ENCODE measurements at regions not wholly inside any gene's neighbourhood (a gene's known extent, or its start where the extent isn't known, plus 50 kb on each side); places are given as distances from the start of the nearest gene placed in this dataset.

GRCh38 chr2:107174171-107174570 is 288.2 kb upstream of the ST6GAL2 start:
- TF ChIP-seq CTCF (IDR thresholded peaks at IDR 0.05) (no peak), POLR2A (IDR thresholded peaks at IDR 0.05) (no peak)
